Activated T-cell treated with anti-CD3 and anti-CD28 coated beads for 48 hours (primary cell): ENCODE measurements at regions not wholly inside any gene's neighbourhood (a gene's known extent, or its start where the extent isn't known, plus 50 kb on each side); places are given as distances from the start of the nearest gene placed in this dataset.
A peak's percentile ranks its signal among the peaks of the same experiment; 100 is the strongest.
"Not testable (repeated sequence)": the region's sequence is repeated elsewhere in the genome, so short reads cannot be mapped to it uniquely, and the experiment has no call there.

ENCODE experiments used
- DNase-seq: peaks from one replicate; pipeline ENCODE4 v3.0.0-alpha.2; 2020; ENCODE audit warnings: low read depth

DNA sequence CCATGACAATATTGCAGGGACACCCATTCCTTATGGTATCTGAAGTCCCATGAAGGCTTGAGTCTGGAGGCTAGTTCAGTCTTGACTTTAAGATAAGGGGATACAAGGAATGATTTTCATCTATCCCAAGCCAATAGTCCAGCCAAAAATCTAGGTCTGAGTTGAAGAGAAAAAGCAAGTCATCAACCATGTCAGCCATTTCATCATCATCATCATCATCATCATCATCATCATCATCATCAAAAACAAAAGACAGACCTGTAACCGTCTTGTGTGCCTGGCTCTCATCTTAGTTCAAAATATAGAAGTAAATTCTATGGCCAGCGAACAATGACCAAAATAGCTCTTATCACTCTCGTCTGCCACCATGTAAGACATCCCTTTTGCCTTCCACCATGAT is 59.5 kb upstream of the FAM90A26 start:
- not testable (repeated sequence) for DNase-seq

DNA sequence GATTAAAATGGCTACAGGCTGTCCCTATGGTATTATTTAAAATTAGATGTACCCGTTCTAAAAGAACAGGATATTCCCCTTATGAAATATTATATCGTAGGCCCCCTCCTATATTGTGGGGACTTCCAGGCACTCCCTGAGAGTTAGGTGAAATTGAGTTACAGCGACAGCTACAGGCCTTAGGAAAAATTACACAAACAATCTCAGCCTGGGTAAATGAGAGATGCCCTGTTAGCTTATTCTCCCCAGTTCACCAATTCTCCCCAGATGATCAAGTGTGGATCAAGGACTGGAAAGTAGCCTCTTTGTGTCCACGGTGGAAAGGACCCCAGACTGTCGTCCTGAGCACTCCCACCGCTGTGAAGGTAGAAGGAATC is 67.1 kb upstream of the FAM90A26 start:
- not testable (repeated sequence) for DNase-seq

DNA sequence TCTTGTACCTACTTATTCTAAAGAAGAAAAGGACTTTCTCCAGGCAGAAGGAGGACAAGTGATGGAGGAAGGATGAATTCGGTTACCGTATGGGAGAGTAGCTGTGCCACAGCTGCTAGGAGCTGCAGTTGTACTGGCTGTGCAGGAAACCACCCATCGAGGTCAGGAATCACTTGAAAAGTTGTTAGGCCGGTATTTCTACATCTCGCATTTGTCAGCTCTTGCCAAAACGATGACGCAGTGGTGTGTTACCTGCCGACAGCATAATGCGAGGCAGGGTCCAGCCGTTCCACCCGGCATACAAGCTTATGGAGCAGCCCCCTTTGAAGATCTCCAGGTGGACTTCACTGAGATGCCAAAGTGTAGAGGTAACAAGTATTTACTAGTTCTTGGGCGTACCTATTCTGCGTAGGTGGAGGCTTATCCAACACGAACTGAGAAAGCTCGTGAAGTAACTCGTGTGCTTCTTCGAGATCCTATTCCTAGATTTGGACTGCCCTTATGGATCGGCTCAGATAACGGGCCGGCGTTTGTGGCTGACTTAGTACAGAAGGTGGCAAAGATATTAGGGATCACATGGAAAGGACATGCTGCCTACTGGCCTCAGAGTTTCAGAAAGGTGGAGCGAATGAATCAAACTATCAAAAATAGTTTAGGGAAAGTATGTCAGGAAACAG is 67.6 kb upstream of the FAM90A26 start:
- DNase-seq, result not testable (repeated sequence)

DNA sequence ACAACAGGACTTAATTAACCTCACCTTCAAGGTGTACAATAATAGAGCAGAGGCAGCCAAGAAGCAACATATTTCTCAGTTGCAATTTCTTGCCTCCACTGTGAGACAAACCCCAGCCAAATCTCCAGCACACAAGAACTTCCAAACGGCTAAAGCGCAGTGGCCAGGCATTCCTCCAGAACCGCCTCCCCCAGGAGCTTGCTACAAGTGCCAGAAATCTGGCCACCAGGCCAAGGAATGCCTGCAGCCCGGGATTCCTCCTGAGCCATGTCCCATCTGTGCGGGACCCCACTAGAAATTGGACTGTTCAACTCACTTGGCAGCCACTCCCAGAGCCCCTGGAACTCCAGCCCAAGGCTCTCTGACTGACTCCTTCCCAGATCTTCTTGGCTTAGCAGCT is 73.9 kb upstream of the FAM90A26 start:
- not testable (repeated sequence) for DNase-seq

DNA sequence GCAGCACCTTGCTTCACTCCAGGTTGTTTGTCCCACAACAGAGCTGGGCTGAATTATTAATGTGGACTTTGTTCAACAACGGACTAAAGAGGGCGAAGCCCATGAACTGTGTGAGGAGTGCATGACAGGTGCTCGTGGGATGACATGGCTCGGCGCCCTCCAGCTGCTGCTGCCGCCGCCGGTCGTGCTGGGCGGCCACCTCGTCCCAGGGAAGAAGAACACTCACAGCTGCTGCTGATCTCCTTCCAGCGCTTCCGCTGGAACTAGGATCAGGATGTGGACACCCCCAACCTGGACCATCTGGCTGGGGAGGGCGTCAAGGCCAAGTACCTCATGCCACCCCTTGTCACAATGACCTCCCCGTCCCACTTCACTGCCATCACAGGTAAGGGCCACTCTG is 91.4 kb upstream of the FAM90A26 start:
- DNase-seq, result not testable (repeated sequence)

DNA sequence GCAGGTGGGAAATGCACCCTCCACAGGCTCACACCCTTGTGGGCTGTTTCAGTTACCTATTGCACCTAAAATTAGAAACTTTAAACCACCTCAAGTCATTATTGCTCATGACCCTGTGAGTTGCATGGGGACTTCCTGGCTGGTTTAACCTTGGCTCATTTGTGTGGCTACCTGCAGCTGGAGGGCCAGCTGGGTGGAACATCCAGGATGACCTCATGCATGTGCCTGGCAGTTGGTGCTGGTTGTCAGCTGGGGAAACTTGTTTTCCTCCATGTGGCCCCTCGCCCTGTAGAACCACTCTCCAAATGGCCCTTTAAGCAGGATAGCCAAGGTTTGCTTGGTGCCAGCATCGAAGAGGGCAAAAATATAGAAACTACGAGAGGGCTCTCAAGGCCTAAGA is 93.2 kb upstream of the FAM90A26 start:
- not testable (repeated sequence) for DNase-seq

DNA sequence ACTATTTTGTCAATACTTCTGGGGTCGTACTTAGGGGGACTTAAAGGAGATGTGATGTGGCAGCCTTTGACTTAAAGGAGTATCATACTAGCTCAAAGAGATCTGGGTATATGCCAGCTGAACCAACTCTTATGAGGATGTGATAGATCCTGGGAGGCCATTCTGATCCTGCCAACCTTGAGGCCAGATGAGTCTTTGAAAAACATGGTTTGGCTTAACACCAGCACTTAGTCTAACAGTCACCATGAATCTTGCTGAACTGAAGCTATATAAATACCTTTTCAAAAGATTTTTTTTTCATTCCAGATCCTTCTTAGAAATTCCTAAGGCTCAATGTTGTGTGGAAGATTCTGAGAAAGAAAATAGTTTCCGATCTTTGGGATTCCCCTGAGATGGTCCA is 93.7 kb upstream of the FAM90A26 start:
- not testable (repeated sequence) for DNase-seq

DNA sequence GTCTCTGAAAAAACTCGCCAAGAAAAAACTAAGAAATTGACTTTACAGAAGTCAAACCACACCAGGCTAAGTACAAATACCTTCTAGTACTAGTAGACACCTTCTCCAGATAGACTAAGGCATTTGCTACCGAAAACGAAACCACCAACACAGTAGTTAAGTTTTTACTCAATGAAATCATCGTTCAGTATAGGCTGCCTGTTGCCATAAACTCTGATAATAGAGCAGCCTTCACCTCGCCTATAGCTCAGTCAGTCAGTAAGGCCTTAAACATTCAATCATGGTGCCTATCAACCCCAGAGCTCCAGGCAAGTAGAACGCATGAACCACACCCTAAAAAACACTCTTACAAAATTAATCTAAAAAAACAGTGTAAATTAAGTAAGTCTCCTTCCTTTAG is 96.8 kb upstream of the FAM90A26 start:
- DNase-seq, result not testable (repeated sequence)

DNA sequence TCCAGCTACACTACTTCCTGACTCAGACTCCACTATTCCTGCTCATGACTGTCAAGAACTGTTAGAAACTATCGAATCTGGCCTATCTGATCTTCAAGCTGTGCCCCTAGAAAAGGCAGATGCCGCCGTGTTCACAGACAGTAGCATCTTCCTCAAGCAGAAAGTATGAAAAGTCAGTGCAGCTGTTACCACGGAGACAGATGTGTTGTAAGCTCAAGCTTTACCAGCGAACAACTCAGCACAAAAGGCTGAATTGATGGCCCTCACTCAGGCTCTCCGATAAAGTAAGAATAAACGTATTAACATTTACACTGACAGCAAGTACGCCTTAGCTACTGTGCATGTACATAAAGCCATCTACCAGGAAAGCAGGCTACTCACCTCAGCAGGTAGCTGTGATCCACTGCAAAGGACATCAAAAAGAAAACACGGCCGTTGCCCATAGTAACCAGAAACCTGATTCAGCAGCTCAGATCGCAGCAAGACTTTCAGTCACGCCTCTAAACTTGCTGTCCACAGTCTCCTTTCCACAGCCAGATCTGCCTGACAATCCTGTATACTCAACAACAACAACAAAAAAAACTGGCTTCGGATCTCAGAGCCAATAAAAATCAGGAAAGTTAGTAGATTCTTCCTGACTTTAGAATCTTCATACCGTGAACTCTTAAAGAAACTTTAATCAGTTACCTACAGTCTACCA is 97.5 kb upstream of the FAM90A26 start:
- DNase-seq, result not testable (repeated sequence)

DNA sequence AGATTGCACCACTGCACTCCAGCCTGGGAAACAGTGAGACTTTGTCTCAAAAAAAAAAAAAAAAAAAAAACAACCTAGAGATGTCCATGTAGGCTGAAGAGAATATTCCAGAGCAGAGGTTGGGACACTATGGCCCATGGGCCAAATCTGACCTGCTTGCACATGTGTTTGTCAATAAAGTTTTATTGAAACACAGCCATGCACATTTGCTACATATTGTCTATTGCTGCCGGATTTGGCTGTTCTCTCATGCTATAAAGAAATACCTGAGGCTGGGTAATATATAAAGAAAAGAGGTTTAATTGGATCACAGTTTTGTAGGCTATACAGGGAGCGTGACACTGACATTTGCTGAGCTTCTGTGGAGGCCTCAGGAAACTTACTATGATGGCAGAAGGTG is 102.3 kb upstream of the FAM90A26 start:
- DNase-seq, result not testable (repeated sequence)

DNA sequence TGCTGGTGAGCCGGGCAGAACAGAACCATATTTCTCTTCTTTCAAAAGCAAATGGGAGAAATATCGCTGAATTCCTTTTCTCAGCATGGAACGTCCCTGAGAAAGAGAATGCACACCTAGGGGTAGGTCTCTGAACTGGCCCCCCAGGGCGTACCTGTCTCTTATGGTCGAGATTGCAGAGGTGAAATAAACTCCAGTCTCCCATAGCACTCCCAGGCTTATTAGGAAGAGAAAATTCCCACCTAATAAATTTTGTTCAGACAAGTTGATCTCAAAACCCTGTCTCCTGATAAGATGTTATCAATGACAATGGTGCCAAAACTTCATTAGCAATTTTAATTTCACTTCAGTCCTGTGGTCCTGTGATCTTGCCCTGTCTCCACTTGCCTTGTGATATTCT is 106.6 kb upstream of the FAM90A26 start:
- not testable (repeated sequence) for DNase-seq

DNA sequence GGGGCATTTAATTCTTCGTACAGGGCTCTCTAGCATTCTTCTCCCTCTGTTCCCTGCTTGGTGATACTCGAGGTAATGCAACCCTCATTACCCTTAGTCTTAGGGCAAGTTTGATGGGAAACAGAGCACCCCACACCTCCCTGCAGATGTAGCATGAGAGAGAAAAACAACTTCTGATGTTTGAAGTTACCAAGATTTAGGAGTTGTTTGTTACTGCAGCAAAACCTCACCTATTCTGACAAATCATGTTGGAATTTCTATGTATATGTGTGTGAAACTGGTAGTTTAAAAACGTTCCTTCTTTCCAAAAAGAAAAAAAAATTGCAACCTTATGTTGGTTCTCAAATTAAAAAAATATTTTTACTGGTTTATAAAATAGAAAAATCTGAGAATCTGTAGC is 145.3 kb upstream of the FAM90A26 start:
- not testable (repeated sequence) for DNase-seq

DNA sequence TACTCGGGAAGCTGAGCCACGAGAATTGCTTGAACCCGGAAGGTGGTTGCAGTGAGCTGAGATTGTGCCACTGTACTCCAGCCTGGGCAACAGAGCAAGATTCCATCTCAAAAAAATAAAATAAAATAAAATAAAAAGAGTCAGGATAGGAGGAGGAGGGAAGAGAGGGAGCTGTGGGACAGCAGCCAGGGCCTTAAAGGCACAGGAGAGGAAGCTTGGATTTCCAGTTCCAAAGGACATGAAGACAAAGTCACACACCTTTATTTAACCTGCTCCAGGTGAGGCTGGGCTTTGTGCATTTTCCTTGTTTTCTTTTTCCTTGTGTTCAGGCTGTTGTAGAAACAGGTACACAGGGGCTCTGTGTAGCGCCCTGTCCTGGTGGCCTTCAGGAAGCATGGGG is 138.2 kb upstream of the HMX1 start:
- DNase-seq, result not testable (repeated sequence)

DNA sequence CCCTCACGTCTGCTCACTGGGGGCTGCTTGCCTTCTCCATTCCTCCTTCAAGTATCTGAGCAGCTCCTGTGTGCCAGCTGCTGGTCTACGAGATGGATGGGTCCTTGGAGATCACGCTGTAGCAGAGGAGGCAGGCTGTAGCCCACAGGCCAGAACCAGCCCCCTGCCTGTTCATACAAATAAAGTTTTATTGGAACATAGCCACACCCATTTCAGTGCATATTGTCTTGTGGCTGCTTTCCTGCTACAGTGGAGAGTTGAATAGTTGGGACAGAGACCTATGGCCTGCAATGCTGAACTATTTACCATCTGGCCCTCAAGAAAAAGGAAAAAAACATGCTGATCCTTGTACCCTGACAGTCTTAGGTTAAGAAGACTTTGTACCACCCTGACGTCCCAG is 136.8 kb upstream of the HMX1 start:
- DNase-seq, result not testable (repeated sequence)

DNA sequence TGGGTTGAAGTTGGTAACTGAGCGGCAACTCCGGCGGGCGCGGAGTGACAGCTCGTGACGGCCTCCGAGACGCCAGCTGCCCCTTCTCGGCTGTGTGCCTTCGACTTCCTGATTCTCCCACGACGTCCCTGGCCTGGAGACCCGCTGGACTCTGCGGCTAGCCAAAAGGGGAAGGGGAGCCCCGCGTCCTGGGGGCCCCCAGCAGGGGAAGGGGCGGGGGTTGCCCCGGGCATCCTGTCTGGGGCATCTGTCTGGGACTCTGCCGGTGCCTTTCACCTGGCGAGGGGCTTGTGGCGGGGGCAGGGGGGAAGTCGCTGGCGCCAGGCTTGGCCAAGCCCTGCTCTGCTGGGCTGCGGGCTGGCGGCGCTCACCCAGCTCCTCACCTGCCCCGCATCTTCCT is 129.5 kb upstream of the HMX1 start:
- DNase-seq, result not testable (repeated sequence)

DNA sequence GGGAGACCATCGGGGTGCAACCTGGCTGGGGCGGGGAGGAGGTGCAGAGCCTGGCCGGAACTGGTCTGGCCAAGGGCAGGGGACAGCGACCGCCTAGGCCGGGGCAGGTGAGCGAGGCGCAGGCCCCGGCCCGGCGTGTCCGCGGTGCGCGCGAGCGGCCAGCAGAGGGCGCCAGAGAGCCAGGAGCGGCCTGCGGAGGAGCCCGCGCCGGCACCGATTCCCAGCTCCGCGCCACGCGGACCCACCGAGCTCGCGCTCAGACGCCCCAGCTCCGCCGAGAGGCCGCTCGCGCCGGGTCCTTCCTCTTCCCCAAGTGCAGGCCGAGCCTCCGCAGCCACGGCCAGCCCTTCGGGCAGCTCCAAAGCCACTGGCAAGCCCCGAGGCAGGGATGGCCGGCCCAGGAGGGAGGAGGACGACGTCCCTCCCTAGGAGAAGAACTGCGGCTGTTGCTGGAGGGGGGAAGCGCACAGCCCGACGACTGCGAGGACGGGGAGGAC is 128.9 kb upstream of the HMX1 start:
- peak; percentile 56 for DNase-seq

DNA sequence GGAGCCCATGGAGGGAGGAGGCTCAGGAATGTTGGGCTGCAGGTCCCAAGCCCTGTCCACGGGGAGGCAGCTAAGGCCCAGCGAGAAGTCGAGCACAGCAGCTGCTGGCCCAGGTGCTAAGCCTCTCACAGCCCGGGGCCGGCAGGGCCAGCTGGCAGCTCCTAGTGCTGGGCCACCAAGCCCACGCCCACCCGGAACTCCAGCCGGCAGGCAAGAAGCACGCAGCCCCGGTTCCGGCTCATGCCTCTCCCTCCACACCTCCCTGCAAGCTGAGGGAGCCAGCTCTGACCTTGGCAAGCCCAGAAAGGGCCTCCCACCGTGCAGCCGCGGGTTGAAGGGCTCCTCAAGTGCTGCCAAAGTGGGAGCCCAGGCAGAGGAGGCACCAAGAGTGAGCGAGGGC is 121.3 kb upstream of the HMX1 start:
- not testable (repeated sequence) for DNase-seq

DNA sequence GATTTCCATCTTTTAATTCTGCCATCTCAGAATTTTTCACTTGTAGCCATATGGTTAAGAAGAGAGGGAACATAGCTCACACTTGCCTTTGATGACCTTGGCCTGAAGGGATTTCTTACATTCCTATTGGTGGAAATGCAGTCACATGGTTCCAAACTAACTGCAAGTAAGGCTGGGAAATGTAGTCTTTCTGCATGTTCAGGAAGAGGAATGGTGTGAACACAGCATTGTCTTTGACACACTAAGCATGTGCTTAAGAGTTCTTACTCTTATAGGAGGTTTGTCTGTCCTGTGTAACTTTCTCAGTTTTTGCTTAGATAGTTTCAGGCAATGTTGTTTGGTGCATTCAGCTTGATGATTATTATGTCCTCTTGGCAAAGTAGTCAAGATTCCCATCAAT is 119.8 kb upstream of the HMX1 start:
- DNase-seq, result not testable (repeated sequence)

DNA sequence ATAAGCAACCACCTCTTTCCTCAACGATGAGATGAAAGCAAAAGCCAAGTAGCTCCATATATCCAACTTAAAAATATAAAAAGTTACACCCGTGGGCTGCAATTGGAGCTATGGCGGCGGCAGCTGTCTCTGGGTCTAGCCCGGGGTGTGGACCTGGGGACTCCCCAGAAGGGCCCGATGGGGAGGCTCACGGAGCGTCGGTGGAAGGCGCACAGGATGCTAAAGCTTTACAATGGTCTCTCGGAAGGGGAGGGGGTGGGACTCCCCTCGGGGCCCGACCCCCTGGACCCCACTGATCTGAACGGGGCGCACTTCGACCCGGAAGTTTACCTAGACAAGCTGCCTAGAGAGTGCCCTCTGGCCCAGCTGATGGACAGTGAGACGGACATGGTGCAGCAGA is 118.7 kb upstream of the HMX1 start:
- not testable (repeated sequence) for DNase-seq

DNA sequence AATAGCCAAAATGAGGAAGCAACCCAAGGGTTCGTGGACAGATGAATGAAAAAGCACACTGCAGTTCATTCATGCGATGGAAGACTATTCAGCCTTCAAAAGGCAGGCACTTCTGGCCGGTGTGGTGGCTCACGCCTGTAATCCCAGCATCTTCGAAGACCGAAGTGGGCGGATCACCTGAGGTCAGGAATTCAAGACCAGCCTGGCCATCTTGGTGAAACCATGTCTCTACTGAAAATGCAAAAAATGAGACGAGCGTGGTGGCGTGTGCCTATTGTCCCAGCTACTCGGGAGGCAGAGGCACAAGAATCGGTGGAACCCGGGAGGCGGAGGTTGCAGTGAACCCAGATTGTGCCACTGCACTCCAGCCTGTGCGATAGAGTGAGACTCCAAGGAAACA is 114.1 kb upstream of the HMX1 start:
- not testable (repeated sequence) for DNase-seq

DNA sequence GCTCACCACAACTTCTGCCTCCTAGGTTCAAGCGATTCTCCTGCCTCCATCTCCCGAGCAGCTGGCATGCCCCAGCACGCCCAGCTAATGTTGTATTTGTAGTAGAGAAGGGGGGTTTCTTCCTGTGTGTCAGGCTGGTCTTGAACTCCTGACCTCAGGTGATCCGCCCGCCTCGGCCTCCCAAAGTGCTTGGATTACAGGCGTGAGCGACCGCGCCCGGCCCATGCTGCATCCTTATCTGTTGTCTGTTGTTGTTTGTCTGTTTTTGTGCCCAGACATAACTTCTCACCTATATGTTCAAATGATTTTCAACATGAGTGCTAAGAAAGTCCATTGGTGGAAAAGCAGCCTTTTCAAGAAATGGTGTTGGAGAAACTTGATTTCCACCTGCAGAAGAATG is 113.0 kb upstream of the HMX1 start:
- not testable (repeated sequence) for DNase-seq

DNA sequence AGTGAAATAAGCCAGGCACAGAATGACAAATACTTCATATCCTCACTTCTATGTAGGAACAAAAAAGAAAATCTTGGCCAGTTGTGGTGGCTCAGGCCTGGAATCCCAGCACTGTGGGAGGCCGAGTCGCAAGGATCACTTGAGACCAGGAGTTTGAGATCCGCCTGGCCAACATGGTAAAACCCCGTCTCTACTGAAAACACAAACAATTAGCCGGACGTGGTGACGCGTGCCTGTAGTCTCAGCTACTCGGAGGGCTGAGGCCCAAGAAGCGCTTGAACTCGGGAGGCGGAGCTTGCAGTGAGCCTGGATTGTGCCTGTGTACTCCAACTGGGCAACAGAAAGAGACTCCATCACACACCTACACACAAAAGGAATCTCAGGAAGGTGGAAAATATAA is 112.3 kb upstream of the HMX1 start:
- not testable (repeated sequence) for DNase-seq

DNA sequence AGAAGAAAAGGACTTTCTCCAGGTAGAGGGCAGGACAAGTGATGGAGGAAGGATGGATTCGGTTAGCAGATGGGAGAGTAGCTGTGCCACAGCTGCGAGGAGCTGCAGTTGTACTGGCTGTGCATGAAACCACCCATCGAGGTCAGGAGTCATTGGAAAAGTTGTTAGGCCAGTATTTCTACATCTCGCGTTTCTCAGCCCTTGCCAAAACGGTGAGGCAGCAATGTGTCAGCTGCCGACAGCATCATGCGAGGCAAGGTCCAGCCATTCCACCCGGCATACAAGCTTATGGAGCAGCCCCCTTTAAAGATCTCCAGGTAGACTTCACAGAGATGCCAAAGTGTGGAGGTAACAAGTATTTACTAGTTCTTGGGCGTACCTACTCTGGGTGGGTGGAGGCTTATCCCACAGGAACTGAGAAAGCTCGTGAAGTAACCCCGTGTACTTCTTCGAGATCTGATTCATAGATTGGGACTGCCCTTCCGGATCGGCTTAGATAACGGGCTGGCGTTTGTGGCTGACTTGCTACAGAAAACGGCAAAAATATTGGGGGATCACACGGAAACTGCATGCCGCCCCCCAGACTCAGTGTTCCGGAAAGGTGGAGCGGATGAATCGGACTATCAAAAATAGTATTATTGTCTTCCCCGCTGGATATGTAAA is 105.0 kb upstream of the HMX1 start:
- not testable (repeated sequence) for DNase-seq
